GM13976 (cell line): ENCODE measurements at regions not wholly inside any gene's neighbourhood (a gene's known extent, or its start where the extent isn't known, plus 50 kb on each side); places are given as distances from the start of the nearest gene placed in this dataset.
"Not testable (repeated sequence)": the region's sequence is repeated elsewhere in the genome, so short reads cannot be mapped to it uniquely, and the experiment has no call there.

Experiments
- DNase-seq: peaks from one replicate; pipeline ENCODE4 v3.0.0; 2012; ENCODE audit warnings: low spot score
- CTCF ChIP-seq: IDR thresholded peaks from 2 replicates; pipeline ENCODE4 v1.5.1; 2012; ENCODE audit warnings: borderline replicate concordance, mild to moderate bottlenecking; ENCODE audit not compliant: insufficient read depth; ENCODE audit errors: extremely low read depth, missing control alignments, control extremely low read depth
- in situ Hi-C: fragments of 300-500 bp; cut with MboI; formaldehyde crosslinking; loops from one replicate; pipeline ENCODE4 v1.12.0; 2022; ENCODE audit warnings: low sequenced_read_pairs, mixed read lengths, inconsistent platforms; ENCODE audit not compliant: unreplicated experiment

- TF ChIP-seq CTCF, result no peak
- in situ Hi-C loops, result no loop called here
- no peak for DNase-seq
Observed at GRCh38 chr1:143553627-143554026, 418.2 kb downstream of the FAM72C start.

GRCh38 chr1:143504703-143505102, 467.1 kb downstream of the FAM72C start:
- DNase-seq, in situ Hi-C loops: not testable (repeated sequence)

- in situ Hi-C loops, DNase-seq: not testable (repeated sequence)
Observed at GRCh38 chr1:143504080-143504479, 467.7 kb downstream of the FAM72C start.

GRCh38 chr1:143503048-143503447, 468.7 kb downstream of the FAM72C start:
- in situ Hi-C loops, DNase-seq: not testable (repeated sequence)

- DNase-seq, in situ Hi-C loops: not testable (repeated sequence)
Observed at GRCh38 chr1:143502038-143502437, 469.7 kb downstream of the FAM72C start.

GRCh38 chr1:143498059-143498749, 473.6 kb downstream of the FAM72C start:
- DNase-seq, in situ Hi-C loops: not testable (repeated sequence)

- no peak for DNase-seq
- no peak for TF ChIP-seq CTCF
- in situ Hi-C loops, result no loop called here
Observed at GRCh38 chr1:143497374-143497747, 474.4 kb downstream of the FAM72C start.

GRCh38 chr1:143496526-143497373, 475.0 kb downstream of the FAM72C start:
- DNase-seq, result peak; percentile 2
- in situ Hi-C loops, result not testable (repeated sequence)
